ENCODE measurements at regions not wholly inside any gene's neighbourhood (a gene's known extent, or its start where the extent isn't known, plus 50 kb on each side); places are given as distances from the start of the nearest gene placed in this dataset.
A peak's percentile ranks its signal among the peaks of the same experiment; 100 is the strongest.
"Not testable (repeated sequence)": the region's sequence is repeated elsewhere in the genome, so short reads cannot be mapped to it uniquely, and the experiment has no call there.

- ATAC-seq; DNase-seq (ENCODE audit: low spot score): not testable (repeated sequence)
Observed at GRCh38 chr5:11392-11791, 80.6 kb upstream of the PLEKHG4B start.

- no peak for DNase-seq (ENCODE audit: low spot score)
- no peak for ATAC-seq
Observed at GRCh38 chr5:11898-12297, 80.1 kb upstream of the PLEKHG4B start.

- no peak for ATAC-seq
Observed at GRCh38 chr5:13234-13633, 78.7 kb upstream of the PLEKHG4B start.

GRCh38 chr5:14676-15075, 77.3 kb upstream of the PLEKHG4B start:
- not testable (repeated sequence) for DNase-seq (ENCODE audit: low spot score); ATAC-seq

More at GRCh38 chr5:13234-13633, 78.7 kb upstream of the PLEKHG4B start:
- no peak for DNase-seq (ENCODE audit: low spot score)

GRCh38 chr5:20276-20675, 71.7 kb upstream of the PLEKHG4B start:
- ATAC-seq; DNase-seq (ENCODE audit: low spot score): not testable (repeated sequence)

- peak; percentile 44 for ATAC-seq
- DNase-seq (ENCODE audit: low spot score), result no peak
Observed at GRCh38 chr5:21654-22233, 70.2 kb upstream of the PLEKHG4B start.

- DNase-seq (ENCODE audit: low spot score); ATAC-seq: not testable (repeated sequence)
Observed at GRCh38 chr5:23907-24306, 68.1 kb upstream of the PLEKHG4B start.

GRCh38 chr5:25067-25466, 66.9 kb upstream of the PLEKHG4B start:
- ATAC-seq; DNase-seq (ENCODE audit: low spot score): not testable (repeated sequence)

GRCh38 chr5:30131-30530, 61.8 kb upstream of the PLEKHG4B start:
- ATAC-seq (no peak), DNase-seq (ENCODE audit: low spot score) (no peak)

- not testable (repeated sequence) for ATAC-seq; DNase-seq (ENCODE audit: low spot score)
Observed at GRCh38 chr5:30556-30955, 61.4 kb upstream of the PLEKHG4B start.

GRCh38 chr5:32165-32564, 59.8 kb upstream of the PLEKHG4B start:
- DNase-seq (ENCODE audit: low spot score) (no peak), ATAC-seq (no peak)

GRCh38 chr5:35521-35920, 56.4 kb upstream of the PLEKHG4B start:
- not testable (repeated sequence) for ATAC-seq; DNase-seq (ENCODE audit: low spot score)

- DNase-seq (ENCODE audit: low spot score); ATAC-seq: not testable (repeated sequence)
Observed at GRCh38 chr5:37207-37606, 54.8 kb upstream of the PLEKHG4B start.

- DNase-seq (ENCODE audit: low spot score), result no peak
- no peak for ATAC-seq
Observed at GRCh38 chr5:39979-40583, 51.9 kb upstream of the PLEKHG4B start.
